GM12865 (cell line): ENCODE measurements at regions not wholly inside any gene's neighbourhood (a gene's known extent, or its start where the extent isn't known, plus 50 kb on each side); places are given as distances from the start of the nearest gene placed in this dataset.

ENCODE experiments used
- DNase-seq: peaks from one replicate; pipeline ENCODE4 v3.0.0; 2010; ENCODE audit warnings: low read depth
- H3K4me3 ChIP-seq: 2 replicates; pipeline ENCODE4 v1.5.1; 2011; ENCODE audit warnings: mild to moderate bottlenecking, low read depth, low read length, control low read depth
- TF ChIP-seq, protein P1 (sequence below): IDR thresholded peaks from 2 replicates; pipeline ENCODE4 v1.5.1; 2011; ENCODE audit warnings: low read length, control low read depth, low read depth, inconsistent platforms; ENCODE audit not compliant: insufficient read depth; ENCODE audit errors: missing control alignments

DNA sequence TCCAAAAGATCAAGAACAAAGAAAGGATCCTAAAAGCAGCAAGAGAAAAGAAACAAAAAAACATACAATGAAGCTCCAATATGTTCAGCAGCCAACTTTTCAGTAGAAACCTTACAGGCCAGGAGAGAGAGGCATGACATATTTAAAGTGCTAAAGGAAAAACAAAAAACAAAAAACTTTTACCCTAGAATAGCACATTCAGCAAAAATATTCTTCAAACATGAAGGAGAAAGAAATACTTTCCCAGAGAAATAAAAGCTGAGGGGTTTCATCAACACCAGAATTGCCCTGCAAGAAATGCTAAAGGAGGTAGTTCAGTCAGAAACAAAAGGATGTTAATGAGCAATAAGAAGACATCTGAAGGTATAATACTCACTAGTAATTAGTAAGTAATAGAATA lies 753.5 kb upstream of the POT1 start:
- no peak for DNase-seq
- no peak overlapping the region for H3K4me3 ChIP-seq
- TF ChIP-seq, protein P1, sequence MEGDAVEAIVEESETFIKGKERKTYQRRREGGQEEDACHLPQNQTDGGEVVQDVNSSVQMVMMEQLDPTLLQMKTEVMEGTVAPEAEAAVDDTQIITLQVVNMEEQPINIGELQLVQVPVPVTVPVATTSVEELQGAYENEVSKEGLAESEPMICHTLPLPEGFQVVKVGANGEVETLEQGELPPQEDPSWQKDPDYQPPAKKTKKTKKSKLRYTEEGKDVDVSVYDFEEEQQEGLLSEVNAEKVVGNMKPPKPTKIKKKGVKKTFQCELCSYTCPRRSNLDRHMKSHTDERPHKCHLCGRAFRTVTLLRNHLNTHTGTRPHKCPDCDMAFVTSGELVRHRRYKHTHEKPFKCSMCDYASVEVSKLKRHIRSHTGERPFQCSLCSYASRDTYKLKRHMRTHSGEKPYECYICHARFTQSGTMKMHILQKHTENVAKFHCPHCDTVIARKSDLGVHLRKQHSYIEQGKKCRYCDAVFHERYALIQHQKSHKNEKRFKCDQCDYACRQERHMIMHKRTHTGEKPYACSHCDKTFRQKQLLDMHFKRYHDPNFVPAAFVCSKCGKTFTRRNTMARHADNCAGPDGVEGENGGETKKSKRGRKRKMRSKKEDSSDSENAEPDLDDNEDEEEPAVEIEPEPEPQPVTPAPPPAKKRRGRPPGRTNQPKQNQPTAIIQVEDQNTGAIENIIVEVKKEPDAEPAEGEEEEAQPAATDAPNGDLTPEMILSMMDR, result no peak

- TF ChIP-seq, protein P1, result no peak
- H3K4me3 ChIP-seq, result no peak overlapping the region
- peak; percentile 36 for DNase-seq
Observed at GRCh38 chr7:125681508-125681907, 751.9 kb upstream of the POT1 start.

GRCh38 chr7:125678771-125679170 lies 749.1 kb upstream of the POT1 start:
- DNase-seq, result no peak
- TF ChIP-seq, protein P1, result no peak
- H3K4me3 ChIP-seq, result no peak overlapping the region

GRCh38 chr7:125675640-125676039 lies 746.0 kb upstream of the POT1 start:
- TF ChIP-seq, protein P1, result no peak
- H3K4me3 ChIP-seq, result no peak overlapping the region
- no peak for DNase-seq

GRCh38 chr7:125675169-125675568 lies 745.5 kb upstream of the POT1 start:
- TF ChIP-seq, protein P1, result no peak
- H3K4me3 ChIP-seq, result no peak overlapping the region
- DNase-seq, result no peak

DNA sequence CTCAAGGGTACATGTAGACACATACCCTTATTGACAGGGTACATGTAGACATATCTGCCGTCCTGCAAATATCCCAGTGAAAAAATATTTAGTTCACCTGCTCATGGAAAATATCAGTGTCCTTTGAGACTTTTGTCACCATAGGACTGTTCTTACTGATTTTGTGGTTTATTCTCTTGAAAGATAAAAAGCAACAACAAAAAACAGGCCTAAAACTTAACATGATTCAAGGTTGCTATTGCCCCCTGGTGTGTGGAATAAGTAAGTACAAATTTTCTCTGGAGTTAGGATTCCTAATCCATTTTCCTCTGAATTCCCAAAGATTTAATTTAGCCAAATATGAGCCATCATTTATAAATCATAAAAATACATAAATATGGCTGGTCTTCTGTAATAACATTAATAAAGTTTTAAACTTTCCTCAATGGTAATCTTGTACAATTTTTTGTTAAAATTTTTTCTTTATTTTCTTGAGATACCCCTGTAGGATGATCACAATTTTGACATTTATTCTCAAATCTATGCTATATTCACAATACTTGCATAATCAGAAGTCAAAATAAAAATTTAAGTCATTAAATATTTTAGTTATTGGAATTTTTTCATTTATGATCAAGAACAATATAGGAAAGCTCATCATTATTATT lies 741.4 kb upstream of the POT1 start:
- H3K4me3 ChIP-seq, result no peak overlapping the region
- TF ChIP-seq, protein P1, result peak; percentile 50
- peak; percentile 20 for DNase-seq

- H3K4me3 ChIP-seq, result no peak overlapping the region
- TF ChIP-seq, protein P1, result no peak
- DNase-seq, result no peak
Observed at GRCh38 chr7:125668321-125668993, 738.8 kb upstream of the POT1 start.
